GM12878 (cell line): ENCODE measurements at regions not wholly inside any gene's neighbourhood (a gene's known extent, or its start where the extent isn't known, plus 50 kb on each side); places are given as distances from the start of the nearest gene placed in this dataset.

Source experiments
- ATAC-seq: fragments of 200-7000 bp; cut with Tn5 transposase; 3 replicates; pipeline ENCODE4 v1.9.1; 2020; ENCODE audit warnings: mild to moderate bottlenecking, moderate library complexity
- BruUV-seq: library from RNA; stranded (reverse); fragments of 400-500 nt; replicated peaks from 2 replicates; lab custom pipeline; 2021; lab: Mats Ljungman, UMichigan
- CTCF ChIA-PET: fragments of 300-600 bp; sonication (Branson Sonifier 250); formaldehyde crosslinking; extraction: SDS; loops from one replicate; lab custom pipeline; 2021; ENCODE audit warnings: inconsistent platforms; lab: Yijun Ruan, JAX
- POLR2A ChIA-PET: fragments of 350-600 bp; formaldehyde crosslinking; extraction: SDS; loops from one replicate; lab custom pipeline; 2021; ENCODE audit warnings: inconsistent platforms; lab: Charles Lee
- RAD21 ChIA-PET: fragments of 300-600 bp; sonication (Branson Sonifier 250); formaldehyde crosslinking; loops from one replicate; lab custom pipeline; 2023; ENCODE audit warnings: antibody characterized with exemption; ENCODE audit not compliant: unreplicated experiment; lab: Charles Lee
- SMC1A ChIA-PET: fragments of 300-600 bp; sonication (Branson Sonifier 250); formaldehyde crosslinking; loops from one replicate; lab custom pipeline; 2023; ENCODE audit not compliant: unreplicated experiment, uncharacterized antibody; lab: Charles Lee
- DNase-seq: peaks from one replicate; pipeline ENCODE4 v3.0.0-alpha.2; 2011; ENCODE audit warnings: low read depth, low spot score
- FAIRE-seq: peaks from 3 replicates; lab custom pipeline; 2011; peaks lifted over from hg19 to GRCh38; lab: Jason Lieb, UNC
- H2AFZ ChIP-seq: 2 replicates; pipeline ENCODE4 v1.6.0; 2011; ENCODE audit warnings: low read depth, low read length, control low read depth; ENCODE audit not compliant: control insufficient read depth
- H3K27ac ChIP-seq: 2 replicates; pipeline ENCODE4 v1.5.1; 2011; ENCODE audit warnings: control low read depth; ENCODE audit not compliant: control insufficient read depth, insufficient read depth
- H3K27me3 ChIP-seq, 2 experiments: replicated peaks in 1 of 2; 2 replicates each; pipeline versions ENCODE4 v1.6.0 to v1.6.1; 2011; ENCODE audit warnings: low read length in 1 of 2; ENCODE audit not compliant: control insufficient read depth in 2 of 2, insufficient read depth in 2 of 2
- H3K36me3 ChIP-seq, 2 experiments: 2 replicates each; pipeline ENCODE4 v1.5.1; 2011; ENCODE audit warnings: low read length in 1 of 2; ENCODE audit not compliant: control insufficient read depth in 2 of 2, insufficient read depth in 2 of 2
- H3K4me1 ChIP-seq: 2 replicates; pipeline ENCODE4 v1.6.1; 2011; ENCODE audit warnings: mild to moderate bottlenecking, low read length, moderate library complexity, mixed read lengths; ENCODE audit not compliant: control insufficient read depth, insufficient read depth
- H3K4me2 ChIP-seq: 2 replicates; pipeline ENCODE4 v1.6.0; 2011; ENCODE audit warnings: control low read depth; ENCODE audit not compliant: control insufficient read depth, insufficient read depth
- H3K4me3 ChIP-seq: fragments of 200-600 bp; sonication (generic); 2 replicates; pipeline ENCODE4 v1.5.1; 2016
- H3K79me2 ChIP-seq: 2 replicates; pipeline ENCODE4 v1.6.0; 2011; ENCODE audit warnings: low read length; ENCODE audit not compliant: control insufficient read depth, insufficient read depth
- H3K9ac ChIP-seq: 2 replicates; pipeline ENCODE4 v1.8.0; 2011; ENCODE audit warnings: low read length, control low read depth, mixed read lengths; ENCODE audit not compliant: control insufficient read depth, insufficient read depth
- H3K9me3 ChIP-seq: replicated peaks from 3 replicates; pipeline ENCODE4 v1.5.1; 2011; ENCODE audit warnings: mild to moderate bottlenecking, low read length; ENCODE audit not compliant: control insufficient read depth, insufficient read depth
- H4K20me1 ChIP-seq: 2 replicates; pipeline ENCODE4 v1.6.0; 2011; ENCODE audit not compliant: control insufficient read depth, insufficient read depth
- CBFB ChIP-seq: IDR thresholded peaks from 2 replicates; pipeline ENCODE4 v1.6.1; 2016; ENCODE audit warnings: antibody characterized with exemption, low read depth
- CBX5 ChIP-seq: sonication (generic); IDR thresholded peaks from 2 replicates; pipeline ENCODE4 v1.6.1; 2016; ENCODE audit warnings: low read depth, moderate library complexity, mild to moderate bottlenecking, inconsistent platforms
- NRF1 ChIP-seq: conservative IDR thresholded peaks from 2 replicates; pipeline ENCODE4 v1.6.1; 2011; ENCODE audit warnings: mild to moderate bottlenecking, low read depth, low read length, improper control_type of control experiment
- PAX8 ChIP-seq: fragments of 450-650 bp; IDR thresholded peaks from 2 replicates; pipeline ENCODE4 v1.6.1; 2017; ENCODE audit warnings: mild to moderate bottlenecking, moderate library complexity
- RAD51 ChIP-seq: fragments of 450-650 bp; IDR thresholded peaks from 2 replicates; pipeline ENCODE4 v1.6.1; 2016; ENCODE audit warnings: moderate library complexity, mild to moderate bottlenecking, inconsistent platforms
- STAT1 ChIP-seq: fragments of 450-650 bp; conservative IDR thresholded peaks from 2 replicates; pipeline ENCODE4 v1.6.1; 2014; ENCODE audit warnings: antibody characterized with exemption, mild to moderate bottlenecking
- ZNF207 ChIP-seq: fragments of 450-650 bp; IDR thresholded peaks from 2 replicates; pipeline ENCODE4 v1.6.1; 2014; ENCODE audit warnings: antibody characterized with exemption, mild to moderate bottlenecking, borderline replicate concordance
- WGBS: methylation state at CpG from one replicate; pipeline ENCODE4 v1.1.6; 2016; ENCODE audit warnings: low lambda C conversion rate; ENCODE audit not compliant: insufficient replicate concordance, insufficient coverage; ENCODE audit errors: missing lambda C conversion rate; 5-methylcytosine and 5-hydroxymethylcytosine counted together
- in situ Hi-C: fragments of 300-500 bp; cut with MboI; formaldehyde crosslinking; loops from 9 replicates; pipeline ENCODE4 v1.14.3; 2018; ENCODE audit warnings: mixed read lengths
- intact Hi-C: fragments of 100-400 bp; cut with micrococcal nuclease; formaldehyde crosslinking; loops from one replicate; pipeline ENCODE4 v1.14.2; 2022; ENCODE audit not compliant: unreplicated experiment
- TF ChIP-seq, protein P1 (sequence below): IDR thresholded peaks from 2 replicates; pipeline ENCODE4 v1.6.1; 2012; ENCODE audit warnings: low read depth, low read length, improper control_type of control experiment
- TF ChIP-seq, protein P2 (sequence below): fragments of 450-650 bp; IDR thresholded peaks from 2 replicates; pipeline ENCODE4 v1.6.1; 2018; ENCODE audit warnings: mild to moderate bottlenecking, low read depth, moderate library complexity; ENCODE audit not compliant: partially characterized antibody
- TF ChIP-seq, protein P3 (sequence below): fragments of 450-650 bp; IDR thresholded peaks from 2 replicates; pipeline ENCODE4 v1.6.1; 2017; ENCODE audit warnings: low read depth, mild to moderate bottlenecking, moderate library complexity

DNA sequence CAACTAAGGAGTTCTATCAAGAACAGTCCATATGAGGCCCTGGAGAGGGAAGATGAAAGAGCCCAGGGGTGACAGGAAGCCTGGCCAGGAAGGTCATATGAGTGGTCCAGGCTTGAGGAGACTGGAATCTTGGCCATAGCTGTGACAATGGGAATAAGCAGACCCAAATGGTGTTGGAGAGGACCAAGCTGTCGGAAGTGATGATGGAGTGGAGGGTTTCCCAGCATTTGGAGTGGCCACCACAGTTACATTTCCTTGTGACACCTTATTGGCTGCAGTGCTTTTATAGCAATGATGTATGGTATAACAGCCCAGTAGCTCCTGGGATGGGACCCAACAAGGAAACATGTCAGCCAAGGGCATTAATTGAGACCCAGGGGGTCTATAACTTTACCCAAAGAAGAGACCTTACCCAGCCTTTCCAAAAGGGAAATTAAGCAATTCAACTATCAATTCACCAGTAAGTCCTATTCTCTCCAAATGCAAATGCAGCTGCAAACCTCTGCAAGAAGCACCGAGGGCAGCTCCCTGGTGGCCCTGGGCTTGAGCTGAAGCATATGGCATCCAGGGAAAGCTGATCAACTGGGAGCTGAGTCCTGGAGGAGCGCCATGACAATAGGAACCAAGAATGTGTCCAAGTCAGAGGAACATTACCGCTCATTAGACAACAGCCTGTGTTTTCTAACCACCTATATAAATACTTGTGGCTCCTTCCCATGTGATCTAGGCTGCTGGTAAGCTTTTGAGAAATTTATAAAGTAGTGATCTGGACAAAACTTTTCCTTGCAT lies 219.4 kb downstream of the SOD2 start:
- Histone ChIP-seq H3K4me3 (no peak overlapping the region), H3K4me2 (no peak overlapping the region), H3K4me1 (no peaks in the 10 kb centered on the region), H3K36me3 (no peaks in the 10 kb centered on the region), H3K9ac (no peak overlapping the region), H3K9me3 (peaks cover 1% of the 10 kb centered on the region; the same call in 1 of the 3 replicates), H2AFZ (no peak overlapping the region), H4K20me1 (no peaks in the 10 kb centered on the region), H3K79me2 (no peaks in the 10 kb centered on the region), H3K27me3 (no peaks in the 10 kb centered on the region), H3K27ac (no peak overlapping the region)
- ATAC-seq (no peak), DNase-seq (no peak), FAIRE-seq (no peak)
- CTCF ChIA-PET = no interaction called here
- 44% methylated on average over 4 of the region's 4 CpGs for whole genome bisulfite sequencing
- intact Hi-C loops (no loop called here), in situ Hi-C loops (loop anchor here (25.0 kb wide), 1 partner anchor 461 kb away; the partner anchor contains the start of gene RSPH3)
- TF ChIP-seq ZNF207 (no peak), CBX5 (no peak), NRF1 (no peak), PAX8 (no peak), RAD51 (no peak), STAT1 (no peak), CBFB (no peak)
- TF ChIP-seq, protein P1, sequence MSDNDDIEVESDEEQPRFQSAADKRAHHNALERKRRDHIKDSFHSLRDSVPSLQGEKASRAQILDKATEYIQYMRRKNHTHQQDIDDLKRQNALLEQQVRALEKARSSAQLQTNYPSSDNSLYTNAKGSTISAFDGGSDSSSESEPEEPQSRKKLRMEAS = no peak
- TF ChIP-seq, protein P2, sequence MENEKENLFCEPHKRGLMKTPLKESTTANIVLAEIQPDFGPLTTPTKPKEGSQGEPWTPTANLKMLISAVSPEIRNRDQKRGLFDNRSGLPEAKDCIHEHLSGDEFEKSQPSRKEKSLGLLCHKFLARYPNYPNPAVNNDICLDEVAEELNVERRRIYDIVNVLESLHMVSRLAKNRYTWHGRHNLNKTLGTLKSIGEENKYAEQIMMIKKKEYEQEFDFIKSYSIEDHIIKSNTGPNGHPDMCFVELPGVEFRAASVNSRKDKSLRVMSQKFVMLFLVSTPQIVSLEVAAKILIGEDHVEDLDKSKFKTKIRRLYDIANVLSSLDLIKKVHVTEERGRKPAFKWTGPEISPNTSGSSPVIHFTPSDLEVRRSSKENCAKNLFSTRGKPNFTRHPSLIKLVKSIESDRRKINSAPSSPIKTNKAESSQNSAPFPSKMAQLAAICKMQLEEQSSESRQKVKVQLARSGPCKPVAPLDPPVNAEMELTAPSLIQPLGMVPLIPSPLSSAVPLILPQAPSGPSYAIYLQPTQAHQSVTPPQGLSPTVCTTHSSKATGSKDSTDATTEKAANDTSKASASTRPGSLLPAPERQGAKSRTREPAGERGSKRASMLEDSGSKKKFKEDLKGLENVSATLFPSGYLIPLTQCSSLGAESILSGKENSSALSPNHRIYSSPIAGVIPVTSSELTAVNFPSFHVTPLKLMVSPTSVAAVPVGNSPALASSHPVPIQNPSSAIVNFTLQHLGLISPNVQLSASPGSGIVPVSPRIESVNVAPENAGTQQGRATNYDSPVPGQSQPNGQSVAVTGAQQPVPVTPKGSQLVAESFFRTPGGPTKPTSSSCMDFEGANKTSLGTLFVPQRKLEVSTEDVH = no peak
- TF ChIP-seq, protein P3, sequence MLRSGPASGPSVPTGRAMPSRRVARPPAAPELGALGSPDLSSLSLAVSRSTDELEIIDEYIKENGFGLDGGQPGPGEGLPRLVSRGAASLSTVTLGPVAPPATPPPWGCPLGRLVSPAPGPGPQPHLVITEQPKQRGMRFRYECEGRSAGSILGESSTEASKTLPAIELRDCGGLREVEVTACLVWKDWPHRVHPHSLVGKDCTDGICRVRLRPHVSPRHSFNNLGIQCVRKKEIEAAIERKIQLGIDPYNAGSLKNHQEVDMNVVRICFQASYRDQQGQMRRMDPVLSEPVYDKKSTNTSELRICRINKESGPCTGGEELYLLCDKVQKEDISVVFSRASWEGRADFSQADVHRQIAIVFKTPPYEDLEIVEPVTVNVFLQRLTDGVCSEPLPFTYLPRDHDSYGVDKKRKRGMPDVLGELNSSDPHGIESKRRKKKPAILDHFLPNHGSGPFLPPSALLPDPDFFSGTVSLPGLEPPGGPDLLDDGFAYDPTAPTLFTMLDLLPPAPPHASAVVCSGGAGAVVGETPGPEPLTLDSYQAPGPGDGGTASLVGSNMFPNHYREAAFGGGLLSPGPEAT = no peak
- POLR2A ChIA-PET = no interaction called here
- SMC1A ChIA-PET = no interaction called here
- BruUV-seq = no TSS peak
- RAD21 ChIA-PET = no interaction called here
